HFFc6 (cell line): ENCODE measurements at regions not wholly inside any gene's neighbourhood (a gene's known extent, or its start where the extent isn't known, plus 50 kb on each side); places are given as distances from the start of the nearest gene placed in this dataset.

Experiments
- DNase-seq: peaks from one replicate; pipeline ENCODE4 v3.0.0-alpha.2; 2018
- H3K27ac Mint-ChIP-seq: 2 replicates; pipeline ENCODE4 v1.8.0; 2020; ENCODE audit warnings: mild to moderate bottlenecking, mixed read lengths
- H3K27me3 Mint-ChIP-seq: 2 replicates; pipeline ENCODE4 v1.8.0; 2021; ENCODE audit warnings: mild to moderate bottlenecking, moderate library complexity, mixed read lengths; ENCODE audit not compliant: insufficient read depth
- H3K36me3 Mint-ChIP-seq: 2 replicates; pipeline ENCODE4 v1.8.0; 2021; ENCODE audit warnings: low read depth, mixed read lengths
- H3K4me1 Mint-ChIP-seq: 2 replicates; pipeline ENCODE4 v1.8.0; 2020; ENCODE audit warnings: low read depth, mixed read lengths
- H3K4me3 Mint-ChIP-seq: 2 replicates; pipeline ENCODE4 v1.8.0; 2020; ENCODE audit warnings: mild to moderate bottlenecking, moderate library complexity, mixed read lengths
- H3K9me3 Mint-ChIP-seq: 2 replicates; pipeline ENCODE4 v1.8.0; 2020; ENCODE audit warnings: mild to moderate bottlenecking, mixed read lengths
- CTCF ChIP-seq: fragments of 200-600 bp; sonication (generic); IDR thresholded peaks from 2 replicates; pipeline ENCODE4 v1.5.0; 2021; ENCODE audit warnings: antibody characterized with exemption, mild to moderate bottlenecking

GRCh38 chr12:24072302-24072701, 122.8 kb upstream of the SOX5 start:
- peaks cover 24% of the 10 kb centered on the region for H3K9me3 Mint-ChIP-seq
- H3K4me1 Mint-ChIP-seq, result no peaks in the 10 kb centered on the region
- H3K36me3 Mint-ChIP-seq, result no peaks in the 10 kb centered on the region
- no peaks in the 10 kb centered on the region; the same call in 1 of the 2 replicates for H3K27me3 Mint-ChIP-seq
- no peak for DNase-seq
- H3K27ac Mint-ChIP-seq, result no peak overlapping the region
- no peak for TF ChIP-seq CTCF
- no peak overlapping the region for H3K4me3 Mint-ChIP-seq

- Mint-ChIP-seq H3K27ac (no peak overlapping the region), H3K4me3 (no peak overlapping the region), H3K4me1 (no peaks in the 10 kb centered on the region), H3K27me3 (no peaks in the 10 kb centered on the region; the same call in 1 of the 2 replicates), H3K36me3 (no peaks in the 10 kb centered on the region), H3K9me3 (peaks cover 24% of the 10 kb centered on the region)
- no peak for DNase-seq
- no peak for TF ChIP-seq CTCF
Measured at GRCh38 chr12:24071842-24072241, 122.4 kb upstream of the SOX5 start.

- Mint-ChIP-seq H3K4me3 (no peak overlapping the region), H3K4me1 (no peaks in the 10 kb centered on the region), H3K9me3 (peaks cover 23% of the 10 kb centered on the region), H3K27me3 (no peaks in the 10 kb centered on the region; the same call in 1 of the 2 replicates), H3K27ac (no peak overlapping the region), H3K36me3 (no peaks in the 10 kb centered on the region)
- no peak for TF ChIP-seq CTCF
- DNase-seq, result no peak
Measured at GRCh38 chr12:24069532-24070395, 120.3 kb upstream of the SOX5 start.

- Mint-ChIP-seq H3K9me3 (peaks cover 21% of the 10 kb centered on the region), H3K4me3 (no peak overlapping the region), H3K4me1 (no peaks in the 10 kb centered on the region), H3K36me3 (no peaks in the 10 kb centered on the region), H3K27me3 (no peaks in the 10 kb centered on the region; the same call in 1 of the 2 replicates), H3K27ac (no peak overlapping the region)
- no peak for TF ChIP-seq CTCF
- DNase-seq, result no peak
Measured at GRCh38 chr12:24066865-24067264, 117.4 kb upstream of the SOX5 start.

GRCh38 chr12:24066097-24066496, 116.6 kb upstream of the SOX5 start:
- Mint-ChIP-seq H3K27ac (no peak overlapping the region), H3K27me3 (no peaks in the 10 kb centered on the region; the same call in 1 of the 2 replicates), H3K4me1 (no peaks in the 10 kb centered on the region), H3K36me3 (no peaks in the 10 kb centered on the region), H3K9me3 (peaks cover 21% of the 10 kb centered on the region), H3K4me3 (no peak overlapping the region)
- no peak for TF ChIP-seq CTCF
- DNase-seq, result no peak
